ENCODE measurements at regions not wholly inside any gene's neighbourhood (a gene's known extent, or its start where the extent isn't known, plus 50 kb on each side); places are given as distances from the start of the nearest gene placed in this dataset.

GRCh38 chr12:34526946-34527345 lies 504.6 kb downstream of the ALG10 start:
- Histone ChIP-seq H3K9me3 (ENCODE audit: severe bottlenecking) (no peaks in the 10 kb centered on the region), H3K36me3 (ENCODE audit: low read depth) (no peaks in the 10 kb centered on the region), H3K4me1 (ENCODE audit: insufficient read depth, poor library complexity, severe bottlenecking) (no peaks in the 10 kb centered on the region), H3K27me3 (ENCODE audit: insufficient read depth, poor library complexity, severe bottlenecking) (no peaks in the 10 kb centered on the region), H3K27ac (ENCODE audit: poor library complexity, severe bottlenecking) (no peak overlapping the region), H3K4me3 (ENCODE audit: severe bottlenecking) (no peak overlapping the region)
- no peak for ATAC-seq (ENCODE audit: low read depth)
- DNase-seq (ENCODE audit: low spot score), result no peak
- no peak for TF ChIP-seq CTCF (IDR thresholded peaks at IDR 0.05; ENCODE audit: poor library complexity, severe bottlenecking)

GRCh38 chr12:34547276-34547675 lies 525.0 kb downstream of the ALG10 start:
- Histone ChIP-seq H3K9me3 (ENCODE audit: severe bottlenecking) (peaks cover 13% of the 10 kb centered on the region), H3K27ac (ENCODE audit: poor library complexity, severe bottlenecking) (no peak overlapping the region), H3K27me3 (ENCODE audit: insufficient read depth, poor library complexity, severe bottlenecking) (no peaks in the 10 kb centered on the region), H3K4me1 (ENCODE audit: insufficient read depth, poor library complexity, severe bottlenecking) (no peaks in the 10 kb centered on the region), H3K36me3 (ENCODE audit: low read depth) (no peaks in the 10 kb centered on the region), H3K4me3 (ENCODE audit: severe bottlenecking) (no peak overlapping the region)
- TF ChIP-seq CTCF (IDR thresholded peaks at IDR 0.05; ENCODE audit: poor library complexity, severe bottlenecking), result no peak
- DNase-seq (ENCODE audit: low spot score) (no peak), ATAC-seq (ENCODE audit: low read depth) (no peak)

GRCh38 chr12:34591966-34592365 lies 569.7 kb downstream of the ALG10 start:
- H3K27me3 ChIP-seq (ENCODE audit: insufficient read depth, poor library complexity, severe bottlenecking), result no peaks in the 10 kb centered on the region
- H3K27ac ChIP-seq (ENCODE audit: poor library complexity, severe bottlenecking), result no peak overlapping the region
- H3K4me1 ChIP-seq (ENCODE audit: insufficient read depth, poor library complexity, severe bottlenecking), result no peaks in the 10 kb centered on the region
- no peak for DNase-seq (ENCODE audit: low spot score)
- no peak for TF ChIP-seq CTCF (IDR thresholded peaks at IDR 0.05; ENCODE audit: poor library complexity, severe bottlenecking)
- peaks cover 26% of the 10 kb centered on the region for H3K9me3 ChIP-seq (ENCODE audit: severe bottlenecking)
- no peak for ATAC-seq (ENCODE audit: low read depth)
- no peaks in the 10 kb centered on the region for H3K36me3 ChIP-seq (ENCODE audit: low read depth)
- H3K4me3 ChIP-seq (ENCODE audit: severe bottlenecking), result no peak overlapping the region

GRCh38 chr12:34595749-34596733 lies 573.7 kb downstream of the ALG10 start:
- no peaks in the 10 kb centered on the region for H3K27me3 ChIP-seq (ENCODE audit: insufficient read depth, poor library complexity, severe bottlenecking)
- H3K4me1 ChIP-seq (ENCODE audit: insufficient read depth, poor library complexity, severe bottlenecking), result no peaks in the 10 kb centered on the region
- no peak overlapping the region for H3K27ac ChIP-seq (ENCODE audit: poor library complexity, severe bottlenecking)
- DNase-seq (ENCODE audit: low spot score), result peak; percentile 11
- no peak for TF ChIP-seq CTCF (IDR thresholded peaks at IDR 0.05; ENCODE audit: poor library complexity, severe bottlenecking)
- H3K9me3 ChIP-seq (ENCODE audit: severe bottlenecking), result peaks cover 10% of the 10 kb centered on the region
- no peak for ATAC-seq (ENCODE audit: low read depth)
- no peaks in the 10 kb centered on the region for H3K36me3 ChIP-seq (ENCODE audit: low read depth)
- H3K4me3 ChIP-seq (ENCODE audit: severe bottlenecking), result no peak overlapping the region

All from RWPE2 (cell line).